Erythroblast (primary cell): ENCODE measurements at regions not wholly inside any gene's neighbourhood (a gene's known extent, or its start where the extent isn't known, plus 50 kb on each side); places are given as distances from the start of the nearest gene placed in this dataset.

Experiments used
- GATA1 ChIP-seq: IDR thresholded peaks from 2 replicates; pipeline ENCODE4 v1.6.1; 2011; ENCODE audit warnings: low read depth, mild to moderate bottlenecking, control low read depth, low read length, moderate library complexity
- POLR2A ChIP-seq: IDR thresholded peaks from 2 replicates; pipeline ENCODE4 v1.6.1; 2011; ENCODE audit warnings: mild to moderate bottlenecking, low read length

DNA sequence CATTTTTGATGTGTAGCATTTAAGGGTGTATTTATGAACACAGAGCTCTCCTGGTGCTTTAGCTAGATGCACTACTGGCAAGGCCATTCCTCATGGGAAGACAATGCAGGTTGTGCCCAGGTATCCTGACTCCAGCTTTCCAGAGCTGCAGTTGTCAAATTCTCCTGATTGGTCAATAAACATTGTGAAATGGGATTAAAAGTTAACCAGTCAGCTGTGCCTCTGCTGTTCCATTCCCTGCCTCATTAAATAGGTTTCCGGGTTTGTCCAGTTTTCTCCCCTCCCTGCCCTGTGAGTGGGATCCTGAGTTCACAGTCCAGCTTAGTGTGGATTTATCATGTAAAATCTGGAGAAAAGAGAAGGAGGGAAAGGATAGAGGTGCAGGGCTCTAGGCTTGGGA is 207.3 kb downstream of the SQOR start:
- TF ChIP-seq POLR2A: no peak
- TF ChIP-seq GATA1: no peak
